Glutamatergic neuron (in vitro differentiated cells): ENCODE measurements at regions not wholly inside any gene's neighbourhood (a gene's known extent, or its start where the extent isn't known, plus 50 kb on each side); places are given as distances from the start of the nearest gene placed in this dataset.

ENCODE experiments used
- DNase-seq: peaks from one replicate; pipeline ENCODE4 v3.0.0; 2022
- H3K27ac Mint-ChIP-seq: one replicate; pipeline ENCODE4 v1.8.0; 2020; ENCODE audit warnings: mild to moderate bottlenecking, mixed read lengths, inconsistent platforms; ENCODE audit not compliant: unreplicated experiment
- H3K27me3 Mint-ChIP-seq: one replicate; pipeline ENCODE4 v1.8.0; 2020; ENCODE audit warnings: mild to moderate bottlenecking, moderate library complexity, mixed read lengths, inconsistent platforms; ENCODE audit not compliant: unreplicated experiment
- H3K36me3 Mint-ChIP-seq: one replicate; pipeline ENCODE4 v1.8.0; 2020; ENCODE audit warnings: mild to moderate bottlenecking, mixed read lengths, inconsistent platforms; ENCODE audit not compliant: unreplicated experiment
- H3K4me1 Mint-ChIP-seq: one replicate; pipeline ENCODE4 v1.8.0; 2020; ENCODE audit warnings: mild to moderate bottlenecking, low read depth, mixed read lengths, inconsistent platforms; ENCODE audit not compliant: unreplicated experiment
- H3K4me3 Mint-ChIP-seq: one replicate; pipeline ENCODE4 v1.8.0; 2020; ENCODE audit warnings: mild to moderate bottlenecking, mixed read lengths, inconsistent platforms; ENCODE audit not compliant: unreplicated experiment
- H3K9me3 Mint-ChIP-seq: one replicate; pipeline ENCODE4 v1.8.0; 2020; ENCODE audit warnings: mild to moderate bottlenecking, moderate library complexity, mixed read lengths, inconsistent platforms; ENCODE audit not compliant: unreplicated experiment
- TF ChIP-seq, protein P1 (sequence below): fragments of 200-600 bp; sonication (generic); IDR thresholded peaks from one replicate; pipeline ENCODE4 v1.5.0; 2021; ENCODE audit not compliant: partially characterized antibody, unreplicated experiment

DNA sequence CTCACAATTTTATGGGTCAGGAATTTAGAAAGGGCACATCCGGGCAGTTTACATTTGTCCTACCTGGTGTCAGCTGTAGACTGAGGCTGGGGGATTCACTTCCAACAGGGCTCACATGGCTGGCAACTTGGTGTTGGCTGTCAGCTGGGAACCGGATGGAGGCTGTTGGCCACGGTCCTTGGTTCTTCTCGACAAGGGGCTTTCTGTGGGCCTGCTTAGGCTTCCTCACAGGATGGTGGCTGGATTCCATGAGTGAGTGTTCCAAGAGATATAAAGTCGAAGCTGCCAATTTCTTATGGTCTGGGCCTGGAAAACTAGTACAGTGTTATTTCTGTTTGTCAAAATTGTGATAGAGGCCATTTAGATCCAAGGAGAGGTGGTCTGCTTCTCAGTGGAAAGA is 127.9 kb downstream of the PTCSC3 start:
- H3K4me1 Mint-ChIP-seq = no peaks in the 10 kb centered on the region
- H3K27me3 Mint-ChIP-seq = no peaks in the 10 kb centered on the region
- H3K9me3 Mint-ChIP-seq = no peaks in the 10 kb centered on the region
- no peak overlapping the region for H3K27ac Mint-ChIP-seq
- no peaks in the 10 kb centered on the region for H3K36me3 Mint-ChIP-seq
- H3K4me3 Mint-ChIP-seq = no peak overlapping the region
- no peak for DNase-seq
- TF ChIP-seq, protein P1, sequence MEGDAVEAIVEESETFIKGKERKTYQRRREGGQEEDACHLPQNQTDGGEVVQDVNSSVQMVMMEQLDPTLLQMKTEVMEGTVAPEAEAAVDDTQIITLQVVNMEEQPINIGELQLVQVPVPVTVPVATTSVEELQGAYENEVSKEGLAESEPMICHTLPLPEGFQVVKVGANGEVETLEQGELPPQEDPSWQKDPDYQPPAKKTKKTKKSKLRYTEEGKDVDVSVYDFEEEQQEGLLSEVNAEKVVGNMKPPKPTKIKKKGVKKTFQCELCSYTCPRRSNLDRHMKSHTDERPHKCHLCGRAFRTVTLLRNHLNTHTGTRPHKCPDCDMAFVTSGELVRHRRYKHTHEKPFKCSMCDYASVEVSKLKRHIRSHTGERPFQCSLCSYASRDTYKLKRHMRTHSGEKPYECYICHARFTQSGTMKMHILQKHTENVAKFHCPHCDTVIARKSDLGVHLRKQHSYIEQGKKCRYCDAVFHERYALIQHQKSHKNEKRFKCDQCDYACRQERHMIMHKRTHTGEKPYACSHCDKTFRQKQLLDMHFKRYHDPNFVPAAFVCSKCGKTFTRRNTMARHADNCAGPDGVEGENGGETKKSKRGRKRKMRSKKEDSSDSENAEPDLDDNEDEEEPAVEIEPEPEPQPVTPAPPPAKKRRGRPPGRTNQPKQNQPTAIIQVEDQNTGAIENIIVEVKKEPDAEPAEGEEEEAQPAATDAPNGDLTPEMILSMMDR = no peak

DNA sequence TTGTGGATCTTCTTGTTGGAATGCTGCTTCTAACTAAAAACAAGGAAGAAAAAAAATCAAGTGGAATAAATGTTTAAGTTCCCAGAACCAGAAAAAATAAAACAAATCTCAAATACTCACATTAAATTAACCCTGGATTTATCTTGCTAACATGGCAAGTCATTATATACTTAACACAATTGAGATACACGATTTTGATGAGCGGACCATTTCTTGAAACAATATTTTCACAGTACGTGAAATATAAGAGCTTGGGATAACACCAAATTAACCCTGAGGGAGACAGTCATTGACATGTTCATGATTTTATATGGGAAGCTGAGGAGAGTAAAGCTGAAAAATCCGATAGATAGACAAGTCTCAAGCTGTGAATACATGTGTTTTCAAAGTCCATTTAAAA is 128.6 kb downstream of the PTCSC3 start:
- Mint-ChIP-seq H3K36me3 (no peaks in the 10 kb centered on the region), H3K27me3 (no peaks in the 10 kb centered on the region), H3K9me3 (no peaks in the 10 kb centered on the region), H3K27ac (no peak overlapping the region), H3K4me1 (no peaks in the 10 kb centered on the region), H3K4me3 (no peak overlapping the region)
- DNase-seq = no peak
- TF ChIP-seq, protein P1 = no peak

DNA sequence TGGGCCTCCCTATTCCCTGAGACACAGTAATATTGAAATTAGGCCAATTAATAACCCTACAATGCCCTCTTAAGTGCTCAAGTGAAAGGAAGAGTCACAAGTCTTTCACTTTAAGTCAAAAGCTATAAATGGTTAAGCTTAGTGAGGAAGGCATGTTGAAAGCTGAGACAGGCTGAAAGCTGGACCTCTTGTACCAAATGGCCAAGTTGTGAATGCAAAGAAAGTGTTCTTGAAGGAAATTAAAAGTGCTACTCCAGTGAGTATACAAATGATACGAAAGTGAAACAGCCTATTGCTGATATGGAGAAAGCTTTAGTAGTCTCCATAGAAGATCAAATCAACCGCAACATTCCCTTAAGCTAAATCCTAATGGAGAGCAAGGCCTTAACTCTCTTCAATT is 140.8 kb downstream of the PTCSC3 start:
- no peak for DNase-seq

DNA sequence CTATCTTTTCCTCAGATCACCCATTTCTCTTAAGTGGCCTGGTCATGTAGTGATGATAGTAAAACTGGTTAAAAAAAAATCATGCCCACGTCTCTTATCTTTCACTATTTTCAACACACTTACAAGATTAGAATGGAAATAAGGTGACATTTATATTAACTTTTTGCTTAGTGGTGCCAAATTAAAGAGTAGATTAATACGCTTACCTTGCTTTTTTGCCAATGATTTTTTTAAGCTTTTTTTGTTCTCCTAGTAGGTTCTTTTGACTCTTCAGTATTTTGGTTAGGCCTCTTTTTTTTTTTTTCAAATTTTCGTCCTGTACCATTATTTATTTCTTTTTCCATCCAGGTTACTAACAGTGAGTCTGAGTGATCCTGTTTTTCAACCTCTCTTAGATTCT is 147.9 kb downstream of the PTCSC3 start:
- H3K4me3 Mint-ChIP-seq = no peak overlapping the region
- peaks cover 1% of the 10 kb centered on the region for H3K9me3 Mint-ChIP-seq
- H3K4me1 Mint-ChIP-seq = no peaks in the 10 kb centered on the region
- H3K27ac Mint-ChIP-seq = no peak overlapping the region
- TF ChIP-seq, protein P1 = no peak
- DNase-seq = no peak
- H3K27me3 Mint-ChIP-seq = peaks cover 3% of the 10 kb centered on the region
- H3K36me3 Mint-ChIP-seq = no peaks in the 10 kb centered on the region

More for the DNA sequence above, 140.8 kb downstream of the PTCSC3 start:
- Mint-ChIP-seq H3K9me3 (no peaks in the 10 kb centered on the region), H3K27me3 (peaks cover 3% of the 10 kb centered on the region), H3K4me1 (no peaks in the 10 kb centered on the region), H3K36me3 (no peaks in the 10 kb centered on the region), H3K4me3 (no peak overlapping the region), H3K27ac (no peak overlapping the region)
- TF ChIP-seq, protein P1 = no peak

DNA sequence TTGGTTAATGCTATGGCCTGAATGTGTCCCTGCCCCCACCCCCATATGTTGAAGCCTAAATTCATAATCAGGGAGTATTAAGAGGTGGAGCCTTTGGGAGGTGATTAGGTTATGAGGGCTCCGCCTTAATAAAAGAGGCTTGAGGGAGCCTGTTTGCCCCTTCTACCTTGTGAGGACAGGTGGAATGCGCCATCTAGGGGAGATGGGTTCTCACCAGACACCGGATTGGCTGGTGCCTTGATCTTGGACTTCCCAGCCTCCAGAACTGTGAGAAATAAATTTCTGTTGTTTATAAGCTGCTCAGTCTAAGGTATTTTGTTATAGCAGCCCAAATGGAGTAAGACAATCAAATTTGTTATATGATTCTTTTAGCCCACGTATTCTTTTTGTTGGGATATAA is 148.3 kb downstream of the PTCSC3 start:
- no peak overlapping the region for H3K27ac Mint-ChIP-seq
- DNase-seq = no peak
- no peaks in the 10 kb centered on the region for H3K4me1 Mint-ChIP-seq
- no peaks in the 10 kb centered on the region for H3K36me3 Mint-ChIP-seq
- no peak overlapping the region for H3K4me3 Mint-ChIP-seq
- TF ChIP-seq, protein P1 = no peak
- H3K27me3 Mint-ChIP-seq = no peaks in the 10 kb centered on the region
- H3K9me3 Mint-ChIP-seq = peaks cover 1% of the 10 kb centered on the region
